Endothelial cell (in vitro differentiated cells): ENCODE measurements at regions not wholly inside any gene's neighbourhood (a gene's known extent, or its start where the extent isn't known, plus 50 kb on each side); places are given as distances from the start of the nearest gene placed in this dataset.

Experiments
- DNase-seq: peaks from one replicate; pipeline ENCODE4 v3.0.0; 2021; ENCODE audit warnings: low spot score
- H3K27ac Mint-ChIP-seq: one replicate; pipeline ENCODE4 v1.8.0; 2021; ENCODE audit warnings: mixed read lengths, inconsistent platforms; ENCODE audit not compliant: unreplicated experiment
- H3K27me3 Mint-ChIP-seq: one replicate; pipeline ENCODE4 v1.8.0; 2021; ENCODE audit warnings: mild to moderate bottlenecking, moderate library complexity, mixed read lengths, inconsistent platforms; ENCODE audit not compliant: unreplicated experiment
- H3K36me3 Mint-ChIP-seq: one replicate; pipeline ENCODE4 v1.8.0; 2021; ENCODE audit warnings: mild to moderate bottlenecking, low read depth, mixed read lengths, inconsistent platforms; ENCODE audit not compliant: unreplicated experiment
- H3K4me1 Mint-ChIP-seq: one replicate; pipeline ENCODE4 v1.8.0; 2021; ENCODE audit warnings: mild to moderate bottlenecking, mixed read lengths, inconsistent platforms; ENCODE audit not compliant: unreplicated experiment
- H3K4me3 Mint-ChIP-seq: one replicate; pipeline ENCODE4 v1.8.0; 2021; ENCODE audit warnings: mild to moderate bottlenecking, mixed read lengths, inconsistent platforms; ENCODE audit not compliant: unreplicated experiment
- H3K9me3 Mint-ChIP-seq: one replicate; pipeline ENCODE4 v1.8.0; 2021; ENCODE audit warnings: mixed read lengths, inconsistent platforms; ENCODE audit not compliant: unreplicated experiment
- TF ChIP-seq, protein P1 (sequence below): fragments of 200-600 bp; sonication (generic); IDR thresholded peaks from one replicate; pipeline ENCODE4 v1.5.0; 2021; ENCODE audit warnings: antibody characterized with exemption; ENCODE audit not compliant: unreplicated experiment

DNA sequence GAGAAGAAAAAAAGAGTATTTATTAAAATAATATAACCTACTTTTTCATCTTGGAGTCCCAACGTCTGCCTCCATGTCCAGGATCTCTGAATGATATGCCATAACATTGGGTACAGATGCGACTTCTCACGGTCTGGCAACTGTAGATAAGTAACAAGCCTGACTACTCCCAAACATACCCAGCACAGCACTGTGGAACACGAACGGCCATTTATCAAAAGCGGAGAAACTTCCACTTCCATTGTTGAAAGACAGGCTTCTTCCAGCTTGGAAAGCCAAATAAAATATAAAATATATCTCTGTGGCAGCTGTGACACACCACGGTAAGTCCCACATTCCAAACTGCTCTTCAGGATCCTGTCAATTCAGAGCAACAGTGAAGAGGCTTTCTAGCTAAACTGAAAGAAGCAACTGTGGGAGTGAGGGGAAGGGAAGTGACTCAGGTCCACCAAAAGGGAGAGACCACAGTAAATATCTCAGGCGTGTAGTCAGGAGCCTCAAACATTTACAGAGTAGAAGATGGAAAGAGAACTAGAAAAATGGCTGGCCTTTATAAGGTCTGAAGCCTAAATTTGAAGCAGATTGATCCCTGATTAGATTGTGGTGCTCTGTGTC is 331.7 kb downstream of the LIG4 start:
- TF ChIP-seq, protein P1, sequence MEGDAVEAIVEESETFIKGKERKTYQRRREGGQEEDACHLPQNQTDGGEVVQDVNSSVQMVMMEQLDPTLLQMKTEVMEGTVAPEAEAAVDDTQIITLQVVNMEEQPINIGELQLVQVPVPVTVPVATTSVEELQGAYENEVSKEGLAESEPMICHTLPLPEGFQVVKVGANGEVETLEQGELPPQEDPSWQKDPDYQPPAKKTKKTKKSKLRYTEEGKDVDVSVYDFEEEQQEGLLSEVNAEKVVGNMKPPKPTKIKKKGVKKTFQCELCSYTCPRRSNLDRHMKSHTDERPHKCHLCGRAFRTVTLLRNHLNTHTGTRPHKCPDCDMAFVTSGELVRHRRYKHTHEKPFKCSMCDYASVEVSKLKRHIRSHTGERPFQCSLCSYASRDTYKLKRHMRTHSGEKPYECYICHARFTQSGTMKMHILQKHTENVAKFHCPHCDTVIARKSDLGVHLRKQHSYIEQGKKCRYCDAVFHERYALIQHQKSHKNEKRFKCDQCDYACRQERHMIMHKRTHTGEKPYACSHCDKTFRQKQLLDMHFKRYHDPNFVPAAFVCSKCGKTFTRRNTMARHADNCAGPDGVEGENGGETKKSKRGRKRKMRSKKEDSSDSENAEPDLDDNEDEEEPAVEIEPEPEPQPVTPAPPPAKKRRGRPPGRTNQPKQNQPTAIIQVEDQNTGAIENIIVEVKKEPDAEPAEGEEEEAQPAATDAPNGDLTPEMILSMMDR, result no peak
- Mint-ChIP-seq H3K4me3 (no peak overlapping the region), H3K4me1 (peaks cover 3% of the 10 kb centered on the region), H3K36me3 (no peaks in the 10 kb centered on the region), H3K27me3 (no peaks in the 10 kb centered on the region), H3K27ac (no peak overlapping the region), H3K9me3 (peaks cover 4% of the 10 kb centered on the region)
- DNase-seq, result no peak

DNA sequence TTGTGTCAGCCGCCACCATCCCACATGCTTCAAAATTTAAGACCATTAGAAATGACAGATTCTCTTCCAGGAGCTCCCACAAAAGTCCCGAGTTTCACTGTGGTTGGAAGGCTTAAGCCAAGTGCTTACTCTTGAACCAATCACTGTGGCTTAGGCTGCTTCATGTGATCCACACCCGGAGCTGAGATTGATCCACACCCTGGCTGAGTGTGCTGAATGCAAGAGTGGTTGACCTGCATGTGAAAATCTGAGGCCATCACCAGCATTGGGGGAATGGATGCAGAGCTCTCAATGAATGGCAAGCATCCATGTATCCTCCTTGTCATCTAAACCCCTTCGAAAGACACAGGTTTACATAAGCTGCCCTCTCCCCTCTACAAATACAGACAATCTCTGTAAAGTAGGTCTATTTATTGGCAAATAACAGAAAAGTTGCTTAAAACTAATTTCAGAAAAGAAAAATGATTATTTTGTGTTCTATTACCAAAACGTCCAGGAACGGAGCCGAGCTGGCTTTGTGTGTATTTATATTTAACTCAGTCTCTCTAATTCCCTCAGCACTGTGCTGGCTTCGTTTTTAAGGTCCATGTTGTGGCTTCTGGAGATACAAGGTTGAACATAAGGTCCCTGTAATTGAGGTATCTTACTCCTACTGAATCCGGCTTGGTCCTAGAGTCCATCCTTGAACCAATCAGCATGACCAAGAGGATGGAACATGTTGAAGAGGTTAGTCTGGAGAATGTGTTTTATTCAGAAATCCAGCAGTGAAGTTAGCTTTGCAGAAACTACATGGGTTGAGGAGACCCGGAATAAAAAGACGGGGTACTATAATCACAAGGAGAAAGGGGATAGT is 332.4 kb downstream of the LIG4 start:
- no peak for DNase-seq
- Mint-ChIP-seq H3K9me3 (no peaks in the 10 kb centered on the region), H3K4me1 (no peaks in the 10 kb centered on the region), H3K4me3 (no peak overlapping the region), H3K27me3 (no peaks in the 10 kb centered on the region), H3K27ac (no peak overlapping the region), H3K36me3 (no peaks in the 10 kb centered on the region)
- TF ChIP-seq, protein P1, result no peak

DNA sequence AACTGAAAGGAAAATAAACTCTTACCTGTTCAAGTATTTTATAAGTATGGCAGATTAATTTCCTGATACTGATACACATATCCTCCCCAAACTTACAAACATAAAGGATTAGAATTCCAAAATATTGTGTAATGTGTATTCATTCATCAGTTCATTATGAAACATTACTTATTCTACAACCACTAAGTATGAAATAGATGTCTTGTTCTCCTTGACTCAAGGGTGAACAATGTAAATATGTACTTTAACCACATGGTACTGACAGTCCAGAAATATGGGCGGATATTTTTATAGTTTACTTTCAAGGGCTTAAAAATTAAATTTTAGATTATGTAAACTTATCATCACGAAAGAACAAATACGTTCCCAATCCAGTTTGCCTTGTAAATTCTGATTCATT is 334.0 kb downstream of the LIG4 start:
- no peak overlapping the region for H3K27ac Mint-ChIP-seq
- TF ChIP-seq, protein P1, result no peak
- no peaks in the 10 kb centered on the region for H3K36me3 Mint-ChIP-seq
- no peak overlapping the region for H3K4me3 Mint-ChIP-seq
- DNase-seq, result no peak
- no peaks in the 10 kb centered on the region for H3K27me3 Mint-ChIP-seq
- no peaks in the 10 kb centered on the region for H3K9me3 Mint-ChIP-seq
- H3K4me1 Mint-ChIP-seq, result no peaks in the 10 kb centered on the region

DNA sequence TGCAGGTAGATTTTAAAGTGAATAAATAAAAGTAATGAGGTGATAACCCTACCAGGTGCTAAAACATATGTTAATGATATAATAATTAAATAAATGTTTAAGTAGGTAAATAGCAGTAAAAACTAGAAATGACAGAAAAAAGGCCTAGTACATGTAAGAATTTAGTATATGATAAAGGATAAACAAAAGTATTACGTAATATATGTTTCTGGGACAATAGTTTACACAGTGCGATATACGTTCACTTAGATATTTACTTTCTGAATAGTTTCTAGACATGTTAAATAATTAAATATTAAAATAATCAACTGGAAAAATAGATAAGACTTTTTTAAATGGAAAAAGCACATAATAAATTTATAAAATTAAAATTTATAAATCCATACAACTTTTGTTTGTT is 340.9 kb downstream of the LIG4 start:
- no peak overlapping the region for H3K27ac Mint-ChIP-seq
- H3K4me3 Mint-ChIP-seq, result no peak overlapping the region
- no peaks in the 10 kb centered on the region for H3K4me1 Mint-ChIP-seq
- no peaks in the 10 kb centered on the region for H3K36me3 Mint-ChIP-seq
- H3K9me3 Mint-ChIP-seq, result no peaks in the 10 kb centered on the region
- peaks cover 2% of the 10 kb centered on the region for H3K27me3 Mint-ChIP-seq
- TF ChIP-seq, protein P1, result no peak
- DNase-seq, result no peak

DNA sequence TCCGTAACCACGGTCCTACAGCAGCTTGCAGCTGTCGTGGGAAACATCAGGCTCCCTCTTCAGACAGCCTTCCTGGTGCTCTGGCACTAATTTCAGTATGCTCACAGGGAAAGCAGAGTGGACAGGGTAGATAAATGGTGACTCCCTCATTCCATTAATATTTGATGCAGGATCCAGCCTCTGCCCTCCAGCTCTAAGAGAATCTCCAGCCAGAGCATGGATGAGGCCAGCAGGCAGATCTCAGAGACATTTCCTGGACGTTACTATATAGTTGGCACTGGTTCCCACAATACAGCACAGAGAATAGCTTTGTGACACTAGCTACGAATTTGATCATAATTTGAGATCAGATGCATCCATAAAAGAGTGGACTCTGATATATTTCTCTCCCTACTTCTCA is 341.4 kb downstream of the LIG4 start:
- Mint-ChIP-seq H3K27me3 (peaks cover 2% of the 10 kb centered on the region), H3K9me3 (no peaks in the 10 kb centered on the region), H3K36me3 (no peaks in the 10 kb centered on the region), H3K4me3 (no peak overlapping the region), H3K27ac (no peak overlapping the region), H3K4me1 (no peaks in the 10 kb centered on the region)
- no peak for DNase-seq
- TF ChIP-seq, protein P1, result no peak
